HL-60 (cell line): ENCODE measurements at regions not wholly inside any gene's neighbourhood (a gene's known extent, or its start where the extent isn't known, plus 50 kb on each side); places are given as distances from the start of the nearest gene placed in this dataset.

Experiments used
- POLR2AphosphoS5 ChIP-seq: IDR thresholded peaks from 2 replicates; pipeline ENCODE4 v1.6.1; 2012; ENCODE audit warnings: low read depth
- SPI1 ChIP-seq: IDR thresholded peaks from 2 replicates; pipeline ENCODE4 v1.6.1; 2012; ENCODE audit warnings: low read depth, mild to moderate bottlenecking, borderline replicate concordance
- TF ChIP-seq, protein P1 (sequence below): IDR thresholded peaks from one replicate; pipeline ENCODE4 v1.5.1; 2011; ENCODE audit warnings: low read length, control low read depth, inconsistent platforms; ENCODE audit not compliant: insufficient read depth

DNA sequence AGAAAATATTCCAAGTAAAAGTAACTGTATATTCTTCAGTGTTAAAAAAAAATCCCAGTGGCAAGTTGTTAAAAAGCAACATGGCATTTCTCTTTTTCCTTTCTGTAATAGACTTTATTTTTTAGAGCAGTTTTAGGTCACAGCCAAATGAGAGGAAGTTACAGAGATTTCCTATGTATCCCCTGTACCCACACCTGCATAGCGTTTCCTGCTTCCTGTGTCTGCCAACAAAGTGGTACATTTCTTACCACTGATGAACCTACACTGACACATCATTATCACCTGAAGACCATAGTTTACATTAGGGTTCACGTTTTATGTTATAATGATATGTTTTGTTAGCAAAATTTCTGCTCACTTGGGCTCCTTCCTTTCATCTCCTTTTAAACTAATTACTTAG, 124.7 kb downstream of the GPAT3 start:
- no peak for TF ChIP-seq POLR2AphosphoS5
- TF ChIP-seq SPI1 = no peak
- TF ChIP-seq, protein P1, sequence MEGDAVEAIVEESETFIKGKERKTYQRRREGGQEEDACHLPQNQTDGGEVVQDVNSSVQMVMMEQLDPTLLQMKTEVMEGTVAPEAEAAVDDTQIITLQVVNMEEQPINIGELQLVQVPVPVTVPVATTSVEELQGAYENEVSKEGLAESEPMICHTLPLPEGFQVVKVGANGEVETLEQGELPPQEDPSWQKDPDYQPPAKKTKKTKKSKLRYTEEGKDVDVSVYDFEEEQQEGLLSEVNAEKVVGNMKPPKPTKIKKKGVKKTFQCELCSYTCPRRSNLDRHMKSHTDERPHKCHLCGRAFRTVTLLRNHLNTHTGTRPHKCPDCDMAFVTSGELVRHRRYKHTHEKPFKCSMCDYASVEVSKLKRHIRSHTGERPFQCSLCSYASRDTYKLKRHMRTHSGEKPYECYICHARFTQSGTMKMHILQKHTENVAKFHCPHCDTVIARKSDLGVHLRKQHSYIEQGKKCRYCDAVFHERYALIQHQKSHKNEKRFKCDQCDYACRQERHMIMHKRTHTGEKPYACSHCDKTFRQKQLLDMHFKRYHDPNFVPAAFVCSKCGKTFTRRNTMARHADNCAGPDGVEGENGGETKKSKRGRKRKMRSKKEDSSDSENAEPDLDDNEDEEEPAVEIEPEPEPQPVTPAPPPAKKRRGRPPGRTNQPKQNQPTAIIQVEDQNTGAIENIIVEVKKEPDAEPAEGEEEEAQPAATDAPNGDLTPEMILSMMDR = no peak
